ENCODE measurements at regions not wholly inside any gene's neighbourhood (a gene's known extent, or its start where the extent isn't known, plus 50 kb on each side); places are given as distances from the start of the nearest gene placed in this dataset.

DNA sequence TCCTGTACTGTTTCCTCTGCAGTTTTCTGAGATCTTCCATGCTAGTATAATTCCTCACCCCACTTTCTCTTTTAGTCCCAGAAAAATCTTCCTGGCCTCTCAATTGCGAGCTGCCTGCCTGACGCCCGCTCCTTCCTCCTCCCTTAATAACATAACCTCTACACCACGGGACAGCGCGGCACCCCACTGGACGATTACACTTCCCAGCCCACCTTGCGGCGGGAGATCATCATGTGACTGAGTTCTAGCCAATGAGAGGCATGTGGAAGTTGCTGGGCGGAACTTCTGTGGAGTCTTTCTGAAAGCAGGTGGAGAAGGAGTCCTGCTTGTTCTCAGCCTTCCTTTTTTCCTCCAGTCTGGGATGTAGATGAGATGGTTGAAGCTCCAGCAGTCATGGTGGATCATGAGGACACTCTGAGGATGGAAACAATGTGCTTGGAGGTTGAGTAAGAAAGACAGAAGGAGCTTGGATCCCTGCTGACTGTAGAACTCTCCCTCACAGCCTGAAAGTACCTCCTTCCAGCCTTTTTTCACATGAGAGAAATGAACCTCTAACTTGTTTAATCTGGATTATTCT, 133.6 kb upstream of the VRK1 start (continued):
- TF ChIP-seq, protein P1, sequence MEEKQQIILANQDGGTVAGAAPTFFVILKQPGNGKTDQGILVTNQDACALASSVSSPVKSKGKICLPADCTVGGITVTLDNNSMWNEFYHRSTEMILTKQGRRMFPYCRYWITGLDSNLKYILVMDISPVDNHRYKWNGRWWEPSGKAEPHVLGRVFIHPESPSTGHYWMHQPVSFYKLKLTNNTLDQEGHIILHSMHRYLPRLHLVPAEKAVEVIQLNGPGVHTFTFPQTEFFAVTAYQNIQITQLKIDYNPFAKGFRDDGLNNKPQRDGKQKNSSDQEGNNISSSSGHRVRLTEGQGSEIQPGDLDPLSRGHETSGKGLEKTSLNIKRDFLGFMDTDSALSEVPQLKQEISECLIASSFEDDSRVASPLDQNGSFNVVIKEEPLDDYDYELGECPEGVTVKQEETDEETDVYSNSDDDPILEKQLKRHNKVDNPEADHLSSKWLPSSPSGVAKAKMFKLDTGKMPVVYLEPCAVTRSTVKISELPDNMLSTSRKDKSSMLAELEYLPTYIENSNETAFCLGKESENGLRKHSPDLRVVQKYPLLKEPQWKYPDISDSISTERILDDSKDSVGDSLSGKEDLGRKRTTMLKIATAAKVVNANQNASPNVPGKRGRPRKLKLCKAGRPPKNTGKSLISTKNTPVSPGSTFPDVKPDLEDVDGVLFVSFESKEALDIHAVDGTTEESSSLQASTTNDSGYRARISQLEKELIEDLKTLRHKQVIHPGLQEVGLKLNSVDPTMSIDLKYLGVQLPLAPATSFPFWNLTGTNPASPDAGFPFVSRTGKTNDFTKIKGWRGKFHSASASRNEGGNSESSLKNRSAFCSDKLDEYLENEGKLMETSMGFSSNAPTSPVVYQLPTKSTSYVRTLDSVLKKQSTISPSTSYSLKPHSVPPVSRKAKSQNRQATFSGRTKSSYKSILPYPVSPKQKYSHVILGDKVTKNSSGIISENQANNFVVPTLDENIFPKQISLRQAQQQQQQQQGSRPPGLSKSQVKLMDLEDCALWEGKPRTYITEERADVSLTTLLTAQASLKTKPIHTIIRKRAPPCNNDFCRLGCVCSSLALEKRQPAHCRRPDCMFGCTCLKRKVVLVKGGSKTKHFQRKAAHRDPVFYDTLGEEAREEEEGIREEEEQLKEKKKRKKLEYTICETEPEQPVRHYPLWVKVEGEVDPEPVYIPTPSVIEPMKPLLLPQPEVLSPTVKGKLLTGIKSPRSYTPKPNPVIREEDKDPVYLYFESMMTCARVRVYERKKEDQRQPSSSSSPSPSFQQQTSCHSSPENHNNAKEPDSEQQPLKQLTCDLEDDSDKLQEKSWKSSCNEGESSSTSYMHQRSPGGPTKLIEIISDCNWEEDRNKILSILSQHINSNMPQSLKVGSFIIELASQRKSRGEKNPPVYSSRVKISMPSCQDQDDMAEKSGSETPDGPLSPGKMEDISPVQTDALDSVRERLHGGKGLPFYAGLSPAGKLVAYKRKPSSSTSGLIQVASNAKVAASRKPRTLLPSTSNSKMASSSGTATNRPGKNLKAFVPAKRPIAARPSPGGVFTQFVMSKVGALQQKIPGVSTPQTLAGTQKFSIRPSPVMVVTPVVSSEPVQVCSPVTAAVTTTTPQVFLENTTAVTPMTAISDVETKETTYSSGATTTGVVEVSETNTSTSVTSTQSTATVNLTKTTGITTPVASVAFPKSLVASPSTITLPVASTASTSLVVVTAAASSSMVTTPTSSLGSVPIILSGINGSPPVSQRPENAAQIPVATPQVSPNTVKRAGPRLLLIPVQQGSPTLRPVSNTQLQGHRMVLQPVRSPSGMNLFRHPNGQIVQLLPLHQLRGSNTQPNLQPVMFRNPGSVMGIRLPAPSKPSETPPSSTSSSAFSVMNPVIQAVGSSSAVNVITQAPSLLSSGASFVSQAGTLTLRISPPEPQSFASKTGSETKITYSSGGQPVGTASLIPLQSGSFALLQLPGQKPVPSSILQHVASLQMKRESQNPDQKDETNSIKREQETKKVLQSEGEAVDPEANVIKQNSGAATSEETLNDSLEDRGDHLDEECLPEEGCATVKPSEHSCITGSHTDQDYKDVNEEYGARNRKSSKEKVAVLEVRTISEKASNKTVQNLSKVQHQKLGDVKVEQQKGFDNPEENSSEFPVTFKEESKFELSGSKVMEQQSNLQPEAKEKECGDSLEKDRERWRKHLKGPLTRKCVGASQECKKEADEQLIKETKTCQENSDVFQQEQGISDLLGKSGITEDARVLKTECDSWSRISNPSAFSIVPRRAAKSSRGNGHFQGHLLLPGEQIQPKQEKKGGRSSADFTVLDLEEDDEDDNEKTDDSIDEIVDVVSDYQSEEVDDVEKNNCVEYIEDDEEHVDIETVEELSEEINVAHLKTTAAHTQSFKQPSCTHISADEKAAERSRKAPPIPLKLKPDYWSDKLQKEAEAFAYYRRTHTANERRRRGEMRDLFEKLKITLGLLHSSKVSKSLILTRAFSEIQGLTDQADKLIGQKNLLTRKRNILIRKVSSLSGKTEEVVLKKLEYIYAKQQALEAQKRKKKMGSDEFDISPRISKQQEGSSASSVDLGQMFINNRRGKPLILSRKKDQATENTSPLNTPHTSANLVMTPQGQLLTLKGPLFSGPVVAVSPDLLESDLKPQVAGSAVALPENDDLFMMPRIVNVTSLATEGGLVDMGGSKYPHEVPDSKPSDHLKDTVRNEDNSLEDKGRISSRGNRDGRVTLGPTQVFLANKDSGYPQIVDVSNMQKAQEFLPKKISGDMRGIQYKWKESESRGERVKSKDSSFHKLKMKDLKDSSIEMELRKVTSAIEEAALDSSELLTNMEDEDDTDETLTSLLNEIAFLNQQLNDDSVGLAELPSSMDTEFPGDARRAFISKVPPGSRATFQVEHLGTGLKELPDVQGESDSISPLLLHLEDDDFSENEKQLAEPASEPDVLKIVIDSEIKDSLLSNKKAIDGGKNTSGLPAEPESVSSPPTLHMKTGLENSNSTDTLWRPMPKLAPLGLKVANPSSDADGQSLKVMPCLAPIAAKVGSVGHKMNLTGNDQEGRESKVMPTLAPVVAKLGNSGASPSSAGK (IDR thresholded peaks at IDR 0.05): peak; percentile 61
- TF ChIP-seq MAZ (CRISPR knock-in tag; conservative IDR thresholded peaks at IDR 0.05 in 1 of 2, IDR thresholded peaks at IDR 0.05 in 1 of 2): peak in 1 of 2 experiments; percentile 36; a peak in 1 of 4 replicates
- no peak for TF ChIP-seq TFAM (CRISPR knock-in tag; conservative IDR thresholded peaks at IDR 0.05)
- TF ChIP-seq, protein P2, sequence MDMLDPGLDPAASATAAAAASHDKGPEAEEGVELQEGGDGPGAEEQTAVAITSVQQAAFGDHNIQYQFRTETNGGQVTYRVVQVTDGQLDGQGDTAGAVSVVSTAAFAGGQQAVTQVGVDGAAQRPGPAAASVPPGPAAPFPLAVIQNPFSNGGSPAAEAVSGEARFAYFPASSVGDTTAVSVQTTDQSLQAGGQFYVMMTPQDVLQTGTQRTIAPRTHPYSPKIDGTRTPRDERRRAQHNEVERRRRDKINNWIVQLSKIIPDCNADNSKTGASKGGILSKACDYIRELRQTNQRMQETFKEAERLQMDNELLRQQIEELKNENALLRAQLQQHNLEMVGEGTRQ (CRISPR knock-in tag; IDR thresholded peaks at IDR 0.05): peak; percentile 96
- no peak for TF ChIP-seq NR2C2 (CRISPR knock-in tag; IDR thresholded peaks at IDR 0.05)
- TF ChIP-seq NR2C2 (tag; IDR thresholded peaks at IDR 0.05): peak; percentile 40; the same call in 1 of the 2 replicates
- TF ChIP-seq, protein P3, sequence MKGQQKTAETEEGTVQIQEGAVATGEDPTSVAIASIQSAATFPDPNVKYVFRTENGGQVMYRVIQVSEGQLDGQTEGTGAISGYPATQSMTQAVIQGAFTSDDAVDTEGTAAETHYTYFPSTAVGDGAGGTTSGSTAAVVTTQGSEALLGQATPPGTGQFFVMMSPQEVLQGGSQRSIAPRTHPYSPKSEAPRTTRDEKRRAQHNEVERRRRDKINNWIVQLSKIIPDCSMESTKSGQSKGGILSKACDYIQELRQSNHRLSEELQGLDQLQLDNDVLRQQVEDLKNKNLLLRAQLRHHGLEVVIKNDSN (CRISPR knock-in tag; IDR thresholded peaks at IDR 0.05): peak; percentile 89
- TF ChIP-seq FOS (IDR thresholded peaks at IDR 0.05; ENCODE audit: extremely low read depth, insufficient read length): peak; percentile 56
- peak; percentile 74 for TF ChIP-seq RBM25 (IDR thresholded peaks at IDR 0.05; ENCODE audit: low read depth, low read length, severe bottlenecking)

Data from K562 (cell line).